Vagina (tissue), 2 donors: ENCODE measurements at regions not wholly inside any gene's neighbourhood (a gene's known extent, or its start where the extent isn't known, plus 50 kb on each side); places are given as distances from the start of the nearest gene placed in this dataset.
A peak's percentile ranks its signal among the peaks of the same experiment; 100 is the strongest.

Experiments used
- DNase-seq, 2 donors: peaks; one replicate each; pipeline ENCODE4 v3.0.0-alpha.2; 2017; ENCODE audit errors: extremely low spot score in 2 of 2
- H3K27ac ChIP-seq: fragments of 200-600 bp; sonication (generic); one replicate; pipeline ENCODE4 v1.5.1; 2019
- H3K27me3 ChIP-seq: fragments of 200-600 bp; sonication (generic); one replicate; pipeline ENCODE4 v1.5.1; 2019
- H3K36me3 ChIP-seq, 2 donors: fragments of 200-600 bp; sonication (generic); one replicate each; pipeline ENCODE4 v1.5.1; 2017 to 2019
- H3K4me1 ChIP-seq: fragments of 200-600 bp; sonication (generic); one replicate; pipeline ENCODE4 v1.5.1; 2019
- H3K4me3 ChIP-seq, 2 donors: fragments of 200-600 bp; sonication (generic); 1 replicate in 1 of 2; 2 replicates in 1 of 2; pipeline ENCODE4 v1.5.1; 2016 to 2019
- H3K9me3 ChIP-seq: fragments of 200-600 bp; sonication (generic); one replicate; pipeline ENCODE4 v1.5.1; 2019
- CTCF ChIP-seq, 3 experiments: fragments of 450-650 bp in 2 of 3; fragments of 200-600 bp in 1 of 3; sonication (generic) in 1 of 3; IDR thresholded peaks; one replicate each; pipeline ENCODE4 v1.5.1; 2017 to 2019; ENCODE audit warnings: antibody characterized with exemption in 3 of 3, mild to moderate bottlenecking in 2 of 3, moderate library complexity in 2 of 3
- POLR2A ChIP-seq, 2 donors: fragments of 450-650 bp; IDR thresholded peaks; one replicate each; pipeline ENCODE4 v1.6.1; 2017; ENCODE audit warnings: antibody characterized with exemption in 2 of 2, mild to moderate bottlenecking in 2 of 2, moderate library complexity in 2 of 2
- POLR2AphosphoS5 ChIP-seq, 2 donors: sonication (generic); formaldehyde crosslinking; IDR thresholded peaks; one replicate each; pipeline ENCODE4 v1.9.0; 2017; ENCODE audit warnings: antibody characterized with exemption in 2 of 2, mild to moderate bottlenecking in 2 of 2, low read depth in 1 of 2; ENCODE audit not compliant: insufficient read depth in 1 of 2
- intact Hi-C: fragments of 100-400 bp; cut with DNase I; formaldehyde crosslinking; loops from one replicate; pipeline ENCODE4 v1.15.1; 2023

GRCh38 chr1:181175955-181176354 is 87.5 kb downstream of the IER5 start:
- Histone ChIP-seq H3K4me3 (no peak overlapping the region), H3K9me3 (no peaks in the 10 kb centered on the region), H3K36me3 (no peaks in the 10 kb centered on the region), H3K27me3 (no peaks in the 10 kb centered on the region), H3K4me1 (no peaks in the 10 kb centered on the region), H3K27ac (no peak overlapping the region)
- no peak for TF ChIP-seq POLR2A (IDR thresholded peaks at IDR 0.05)
- TF ChIP-seq POLR2AphosphoS5 (IDR thresholded peaks at IDR 0.05; ENCODE audit: insufficient read depth in 1 of 2, low read depth in 1 of 2) = no peak
- TF ChIP-seq CTCF (IDR thresholded peaks at IDR 0.05) = no peak
- no peak for DNase-seq
- intact Hi-C loops = no loop called here

DNA sequence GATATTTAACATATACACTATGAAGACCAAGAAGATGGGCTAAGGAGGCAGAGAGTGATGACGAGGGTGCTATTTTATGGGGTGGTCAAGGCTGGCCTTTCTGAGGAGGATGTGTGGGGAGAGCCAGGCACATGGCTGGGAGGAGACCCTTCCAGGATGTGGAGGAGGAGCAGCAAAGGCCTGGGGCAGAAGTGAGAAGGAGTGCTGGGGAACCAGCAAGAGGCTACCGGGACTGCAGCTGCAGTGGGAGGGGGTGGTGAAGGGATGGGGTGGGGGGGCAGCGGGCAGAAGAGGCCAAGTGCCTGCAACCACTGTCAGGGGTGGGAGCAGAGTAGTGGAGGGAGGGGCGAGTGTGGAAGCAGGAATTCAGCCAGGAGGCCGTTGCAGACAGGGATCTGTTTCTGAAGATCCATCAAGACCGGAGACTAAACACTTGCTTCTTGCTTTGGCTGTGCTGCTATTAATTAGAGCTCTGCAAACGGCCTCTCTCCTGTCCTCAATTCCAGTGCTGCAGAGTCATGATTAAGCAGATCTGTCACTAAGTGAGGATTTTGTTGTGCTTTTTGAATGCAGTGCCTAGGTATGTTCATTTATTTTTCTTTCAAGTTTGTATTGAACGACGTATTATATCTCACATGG is 89.9 kb downstream of the IER5 start:
- no peak overlapping the region for H3K27ac ChIP-seq
- H3K36me3 ChIP-seq = no peaks in the 10 kb centered on the region
- no peaks in the 10 kb centered on the region for H3K27me3 ChIP-seq
- no peaks in the 10 kb centered on the region for H3K9me3 ChIP-seq
- no peak overlapping the region for H3K4me3 ChIP-seq
- no peaks in the 10 kb centered on the region for H3K4me1 ChIP-seq
- DNase-seq = no peak
- intact Hi-C loops = no loop called here
- TF ChIP-seq POLR2AphosphoS5 (IDR thresholded peaks at IDR 0.05; ENCODE audit: insufficient read depth in 1 of 2, low read depth in 1 of 2) (no peak), POLR2A (IDR thresholded peaks at IDR 0.05) (no peak), CTCF (IDR thresholded peaks at IDR 0.05) (no peak)

GRCh38 chr1:181179279-181179986 is 90.9 kb downstream of the IER5 start:
- no peaks in the 10 kb centered on the region for H3K4me1 ChIP-seq
- H3K36me3 ChIP-seq = no peaks in the 10 kb centered on the region
- no peaks in the 10 kb centered on the region for H3K9me3 ChIP-seq
- DNase-seq = peak in 1 of 2 donors; percentile 31
- TF ChIP-seq POLR2A (IDR thresholded peaks at IDR 0.05) = no peak
- no peak for TF ChIP-seq CTCF (IDR thresholded peaks at IDR 0.05)
- no peak for TF ChIP-seq POLR2AphosphoS5 (IDR thresholded peaks at IDR 0.05; ENCODE audit: insufficient read depth in 1 of 2, low read depth in 1 of 2)
- no peak overlapping the region for H3K4me3 ChIP-seq
- no peak overlapping the region for H3K27ac ChIP-seq
- intact Hi-C loops = no loop called here
- no peaks in the 10 kb centered on the region for H3K27me3 ChIP-seq

DNA sequence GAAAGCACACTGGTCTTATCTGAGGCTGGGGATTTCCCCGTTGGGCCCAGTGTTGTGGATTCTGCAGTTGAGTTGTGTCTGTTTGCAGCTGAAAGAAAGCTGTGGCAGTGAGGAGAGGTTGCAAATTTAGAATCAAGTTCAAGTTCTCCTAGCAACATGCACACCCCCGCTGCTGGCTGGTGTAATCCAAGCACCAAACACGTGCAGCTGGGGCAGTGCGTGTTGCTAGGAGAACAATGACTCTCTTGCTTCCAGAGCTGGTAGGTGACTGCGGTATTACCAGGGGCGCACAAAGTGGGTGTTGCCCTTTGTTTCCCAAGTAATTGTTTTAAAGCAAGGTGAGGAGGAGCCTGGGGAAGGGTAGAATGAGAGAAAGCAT is 91.5 kb downstream of the IER5 start:
- DNase-seq = peak in 1 of 2 donors; percentile 16
- no peaks in the 10 kb centered on the region for H3K4me1 ChIP-seq
- no peaks in the 10 kb centered on the region for H3K9me3 ChIP-seq
- no peak overlapping the region for H3K27ac ChIP-seq
- H3K27me3 ChIP-seq = no peaks in the 10 kb centered on the region
- intact Hi-C loops = no loop called here
- H3K36me3 ChIP-seq = no peaks in the 10 kb centered on the region
- TF ChIP-seq POLR2AphosphoS5 (IDR thresholded peaks at IDR 0.05; ENCODE audit: insufficient read depth in 1 of 2, low read depth in 1 of 2) (no peak), CTCF (IDR thresholded peaks at IDR 0.05) (no peak), POLR2A (IDR thresholded peaks at IDR 0.05) (no peak)
- no peak overlapping the region for H3K4me3 ChIP-seq

GRCh38 chr1:181180407-181181031 is 92.0 kb downstream of the IER5 start:
- intact Hi-C loops = no loop called here
- peak in 1 of 2 donors; percentile 72 for DNase-seq
- no peak overlapping the region for H3K27ac ChIP-seq
- H3K4me3 ChIP-seq = no peak overlapping the region
- H3K27me3 ChIP-seq = no peaks in the 10 kb centered on the region
- no peaks in the 10 kb centered on the region for H3K36me3 ChIP-seq
- H3K4me1 ChIP-seq = no peaks in the 10 kb centered on the region
- no peak for TF ChIP-seq POLR2A (IDR thresholded peaks at IDR 0.05)
- TF ChIP-seq CTCF (IDR thresholded peaks at IDR 0.05) = no peak
- TF ChIP-seq POLR2AphosphoS5 (IDR thresholded peaks at IDR 0.05; ENCODE audit: insufficient read depth in 1 of 2, low read depth in 1 of 2) = no peak
- no peaks in the 10 kb centered on the region for H3K9me3 ChIP-seq
